ENCODE measurements at regions not wholly inside any gene's neighbourhood (a gene's known extent, or its start where the extent isn't known, plus 50 kb on each side); places are given as distances from the start of the nearest gene placed in this dataset.
"Not testable (repeated sequence)": the region's sequence is repeated elsewhere in the genome, so short reads cannot be mapped to it uniquely, and the experiment has no call there.

DNA sequence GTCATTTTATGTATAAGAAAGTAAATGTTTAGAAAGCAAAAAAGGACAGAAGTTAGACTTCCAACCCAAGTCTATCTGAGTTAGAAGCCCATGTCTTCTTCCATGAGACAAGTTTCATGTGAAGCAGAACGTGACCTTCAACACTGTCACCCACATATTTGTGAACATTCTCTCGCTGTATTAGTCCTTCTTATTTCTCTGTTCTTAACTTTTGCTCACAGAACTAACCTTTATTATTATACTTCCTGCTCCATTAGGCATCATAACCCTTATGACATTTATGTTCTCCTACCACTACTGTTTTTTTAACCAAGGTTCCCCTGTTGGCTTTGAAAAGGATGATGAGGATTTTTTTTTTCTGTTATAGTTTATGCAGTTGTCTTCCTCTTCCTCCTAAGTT, 238.8 kb downstream of the ZNF608 start:
- Histone ChIP-seq H3K36me3 (no peaks in the 10 kb centered on the region), H3K27me3 (no peaks in the 10 kb centered on the region), H3K27ac (no peak overlapping the region), H3K4me3 (no peak overlapping the region), H3K4me1 (no peaks in the 10 kb centered on the region), H3K9me3 (no peaks in the 10 kb centered on the region)
- WGBS (ENCODE audit: insufficient coverage, low coverage, low lambda C conversion rate, missing lambda C conversion rate), result 80% methylated on average over 2 of the region's 2 CpGs
- TF ChIP-seq POLR2A (IDR thresholded peaks at IDR 0.05), result no peak
- TF ChIP-seq, protein P1, sequence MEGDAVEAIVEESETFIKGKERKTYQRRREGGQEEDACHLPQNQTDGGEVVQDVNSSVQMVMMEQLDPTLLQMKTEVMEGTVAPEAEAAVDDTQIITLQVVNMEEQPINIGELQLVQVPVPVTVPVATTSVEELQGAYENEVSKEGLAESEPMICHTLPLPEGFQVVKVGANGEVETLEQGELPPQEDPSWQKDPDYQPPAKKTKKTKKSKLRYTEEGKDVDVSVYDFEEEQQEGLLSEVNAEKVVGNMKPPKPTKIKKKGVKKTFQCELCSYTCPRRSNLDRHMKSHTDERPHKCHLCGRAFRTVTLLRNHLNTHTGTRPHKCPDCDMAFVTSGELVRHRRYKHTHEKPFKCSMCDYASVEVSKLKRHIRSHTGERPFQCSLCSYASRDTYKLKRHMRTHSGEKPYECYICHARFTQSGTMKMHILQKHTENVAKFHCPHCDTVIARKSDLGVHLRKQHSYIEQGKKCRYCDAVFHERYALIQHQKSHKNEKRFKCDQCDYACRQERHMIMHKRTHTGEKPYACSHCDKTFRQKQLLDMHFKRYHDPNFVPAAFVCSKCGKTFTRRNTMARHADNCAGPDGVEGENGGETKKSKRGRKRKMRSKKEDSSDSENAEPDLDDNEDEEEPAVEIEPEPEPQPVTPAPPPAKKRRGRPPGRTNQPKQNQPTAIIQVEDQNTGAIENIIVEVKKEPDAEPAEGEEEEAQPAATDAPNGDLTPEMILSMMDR (IDR thresholded peaks at IDR 0.05), result no peak
- no peak for ATAC-seq
- no peak for DNase-seq
- intact Hi-C loops (cut with DNase I), result no loop called here

DNA sequence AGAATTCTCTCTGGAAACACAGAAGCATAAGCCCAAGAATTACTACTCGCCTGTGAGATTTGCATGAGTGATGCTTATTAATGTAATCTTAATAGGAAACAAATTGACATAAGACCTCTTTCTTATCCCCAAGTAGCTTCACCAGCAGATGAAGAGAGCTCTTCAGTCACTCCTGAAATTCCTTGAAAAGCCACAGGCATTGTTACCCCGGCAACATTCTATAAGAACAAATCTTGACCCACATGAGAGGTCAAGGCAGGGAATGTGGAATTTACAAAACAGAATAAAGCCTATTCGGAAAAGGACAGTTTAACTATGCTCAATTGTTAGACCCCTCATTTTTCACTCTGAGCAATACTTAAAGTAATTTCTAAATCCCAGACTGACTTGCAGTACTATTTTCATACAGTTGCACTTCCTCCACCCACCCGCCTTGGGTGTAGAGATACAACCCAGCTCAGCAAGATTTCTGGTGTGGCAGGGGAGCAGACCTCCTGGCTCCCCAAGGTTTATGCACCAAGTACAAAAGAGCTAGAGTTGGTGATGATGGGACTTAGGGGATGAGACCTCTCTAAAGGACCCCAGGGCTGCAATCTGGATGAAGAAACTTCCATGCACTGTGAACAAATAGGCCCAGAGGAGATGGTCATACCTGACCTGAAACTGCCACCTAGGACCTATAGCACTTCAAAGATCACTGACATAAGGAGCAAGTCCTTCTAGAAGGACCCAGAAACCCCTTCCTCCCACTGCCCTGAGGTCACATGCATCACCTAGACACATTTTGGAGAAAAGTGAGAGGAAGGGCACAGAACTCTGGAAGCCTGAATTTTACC, 242.1 kb downstream of the ZNF608 start:
- no peak overlapping the region for H3K27ac ChIP-seq
- TF ChIP-seq POLR2A (IDR thresholded peaks at IDR 0.05), result no peak
- TF ChIP-seq, protein P1 (IDR thresholded peaks at IDR 0.05), result no peak
- WGBS (ENCODE audit: insufficient coverage, low coverage, low lambda C conversion rate, missing lambda C conversion rate), result 87% methylated on average over 4 of the region's 4 CpGs
- no peak for DNase-seq
- H3K9me3 ChIP-seq, result no peaks in the 10 kb centered on the region
- intact Hi-C loops (cut with DNase I), result no loop called here
- H3K4me3 ChIP-seq, result no peak overlapping the region
- H3K36me3 ChIP-seq, result no peaks in the 10 kb centered on the region
- no peaks in the 10 kb centered on the region for H3K4me1 ChIP-seq
- H3K27me3 ChIP-seq, result no peaks in the 10 kb centered on the region
- ATAC-seq, result no peak

DNA sequence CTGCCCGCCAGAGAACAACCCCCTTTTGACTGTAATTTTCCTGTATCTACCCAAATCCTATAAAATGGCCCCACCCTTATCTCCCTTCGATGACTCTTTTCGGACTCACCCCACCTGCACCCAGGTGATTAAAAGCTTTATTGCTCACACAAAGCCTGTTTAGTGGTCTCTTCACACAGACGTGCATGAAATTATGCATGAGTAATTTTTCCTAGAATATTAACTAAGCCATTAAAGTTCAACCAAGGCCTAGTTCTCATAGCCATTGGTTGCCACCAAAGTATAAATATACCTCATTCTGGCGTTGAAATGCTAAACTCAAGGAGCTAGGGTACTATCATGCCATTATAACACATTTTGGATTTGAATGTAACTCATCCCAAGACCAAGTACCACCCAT, 243.9 kb downstream of the ZNF608 start:
- Histone ChIP-seq H3K27ac (no peak overlapping the region), H3K4me1 (no peaks in the 10 kb centered on the region), H3K36me3 (no peaks in the 10 kb centered on the region), H3K9me3 (no peaks in the 10 kb centered on the region), H3K27me3 (no peaks in the 10 kb centered on the region), H3K4me3 (no peak overlapping the region)
- 68% methylated on average over 4 of the region's 5 CpGs for whole genome bisulfite sequencing (ENCODE audit: insufficient coverage, low coverage, low lambda C conversion rate, missing lambda C conversion rate)
- DNase-seq, result no peak
- ATAC-seq, result no peak
- intact Hi-C loops (cut with DNase I), result no loop called here
- TF ChIP-seq, protein P1 (IDR thresholded peaks at IDR 0.05), result no peak
- no peak for TF ChIP-seq POLR2A (IDR thresholded peaks at IDR 0.05)

DNA sequence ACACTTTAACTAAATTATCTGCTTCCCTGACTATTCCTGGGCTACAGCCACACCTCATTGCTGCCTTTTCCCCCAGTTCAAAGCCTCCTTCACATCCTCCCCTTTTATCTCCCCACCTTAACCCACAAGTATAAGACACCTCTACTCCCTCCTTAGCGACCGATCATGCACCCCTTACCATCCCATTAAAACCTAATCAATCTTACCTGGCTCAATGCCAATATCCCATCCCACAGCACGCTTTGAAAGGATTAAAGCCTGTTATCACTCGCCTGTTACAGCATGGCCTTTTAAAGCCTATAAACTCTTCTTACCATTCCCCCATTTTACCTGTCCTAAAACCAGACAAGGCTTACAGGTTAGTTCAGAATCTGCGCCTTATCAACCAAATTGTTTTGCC, 246.6 kb downstream of the ZNF608 start:
- H3K4me1 ChIP-seq; H3K27me3 ChIP-seq; H3K9me3 ChIP-seq; ATAC-seq; H3K27ac ChIP-seq; H3K4me3 ChIP-seq; DNase-seq; intact Hi-C loops (cut with DNase I); H3K36me3 ChIP-seq: not testable (repeated sequence)
- 81% methylated on average over 5 of the region's 5 CpGs for WGBS (ENCODE audit: insufficient coverage, low coverage, low lambda C conversion rate, missing lambda C conversion rate)

DNA sequence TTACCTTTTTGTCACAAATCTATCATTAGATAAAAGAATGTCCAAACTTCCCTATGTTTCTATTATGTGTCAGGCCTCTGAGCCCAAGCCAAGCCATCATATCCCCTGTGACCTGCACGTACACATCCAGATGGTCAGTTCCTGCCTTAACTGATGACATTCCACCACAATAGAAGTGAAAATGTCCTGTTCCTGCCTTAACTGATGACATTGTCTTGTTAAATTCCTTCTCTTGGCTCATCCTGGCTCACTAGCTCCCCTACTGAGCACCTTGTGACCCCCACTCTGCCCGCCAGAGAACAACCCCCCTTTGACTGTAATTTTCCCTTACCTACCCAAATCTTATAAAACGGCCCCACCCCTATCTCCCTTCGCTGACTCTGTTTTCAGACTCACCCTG, 249.5 kb downstream of the ZNF608 start:
- WGBS (ENCODE audit: insufficient coverage, low coverage, low lambda C conversion rate, missing lambda C conversion rate), result 63% methylated on average over 4 of the region's 4 CpGs
- DNase-seq; H3K27ac ChIP-seq; intact Hi-C loops (cut with DNase I); H3K4me3 ChIP-seq; H3K36me3 ChIP-seq; ATAC-seq; H3K9me3 ChIP-seq; H3K4me1 ChIP-seq; H3K27me3 ChIP-seq: not testable (repeated sequence)

Measured in right lobe of liver (tissue), 6 donors.